ENCODE measurements at regions not wholly inside any gene's neighbourhood (a gene's known extent, or its start where the extent isn't known, plus 50 kb on each side); places are given as distances from the start of the nearest gene placed in this dataset.

- POLR2A ChIA-PET = no interaction called here
- no peaks in the 10 kb centered on the region for H3K36me3 ChIP-seq (ENCODE audit: control insufficient read depth in 2 of 2, extremely low read depth in 1 of 2, insufficient read depth in 2 of 2, low read length in 2 of 2)
- H3K9ac ChIP-seq (replicated peaks; ENCODE audit: extremely low read depth, insufficient read depth, low read length) = no peak overlapping the region
- FAIRE-seq (no peak), DNase-seq (ENCODE audit: low read depth, low spot score) (no peak)
- H3K9me3 ChIP-seq (replicated peaks; ENCODE audit: control insufficient read depth, insufficient read depth, low read length) = no peaks in the 10 kb centered on the region
- peaks cover 2 to 15% of the 10 kb centered on the region in 2 experiments for H3K27me3 ChIP-seq (ENCODE audit: control insufficient read depth in 2 of 2, insufficient read depth in 2 of 2, low read length in 2 of 2)
- H3K4me2 ChIP-seq (ENCODE audit: insufficient read depth, low read length) = no peak overlapping the region
- H3K9me1 ChIP-seq (replicated peaks; ENCODE audit: control insufficient read depth, extremely low read depth, insufficient read depth, low read length) = no peaks in the 10 kb centered on the region
- CTCF ChIA-PET = interaction anchor here (0.7 kb wide), 1 partner anchor 23 kb away, joined by 3 read pairs; no protein-coding TSS in a partner anchor
- H3K4me3 ChIP-seq (replicated peaks in 1 of 3; ENCODE audit: insufficient read depth in 1 of 3, low read depth in 1 of 3, low read length in 3 of 3) = no peak overlapping the region
- no peak for TF ChIP-seq POLR2A (IDR thresholded peaks at IDR 0.05; ENCODE audit: low read depth, low read length)
- TF ChIP-seq POLR2AphosphoS5 (IDR thresholded peaks at IDR 0.05; ENCODE audit: insufficient read depth, low read depth, low read length) = no peak
- no peak for TF ChIP-seq CTCF (IDR thresholded peaks at IDR 0.05; ENCODE audit: extremely low read depth in 1 of 2, insufficient read depth in 1 of 2, low read depth in 1 of 2, low read length in 2 of 2)
- no peak for TF ChIP-seq MAX (IDR thresholded peaks at IDR 0.05; ENCODE audit: insufficient read depth, insufficient read length)
- no peak for TF ChIP-seq JUN (IDR thresholded peaks at IDR 0.05; ENCODE audit: borderline replicate concordance, insufficient read depth, insufficient read length, low read depth)
- no peak for TF ChIP-seq MYC (IDR thresholded peaks at IDR 0.05; ENCODE audit: low read depth, low read length)
- TF ChIP-seq GATA2 (IDR thresholded peaks at IDR 0.05; ENCODE audit: insufficient read depth, insufficient read length, low read depth, low read length) = no peak
- no peak for TF ChIP-seq EZH2 (IDR thresholded peaks at IDR 0.05; ENCODE audit: borderline replicate concordance, low read depth, low read length, severe bottlenecking)
- TF ChIP-seq FOS (IDR thresholded peaks at IDR 0.05; ENCODE audit: borderline replicate concordance, insufficient read depth, low read length) = no peak
- dilution Hi-C loops (cut with MboI; ENCODE audit: extremely low pct_ligation_motif_present, low sequenced_read_pairs) (no loop called here), intact Hi-C loops (cut with micrococcal nuclease) (no loop called here)
- H3K4me1 ChIP-seq (ENCODE audit: control insufficient read depth, extremely low read depth, insufficient read depth, low read length) = no peaks in the 10 kb centered on the region
- no peaks in the 10 kb centered on the region for H3K79me2 ChIP-seq (ENCODE audit: control insufficient read depth, insufficient read depth, low read length)
- no TSS peak for BruUV-seq (replicated peaks)
- H3K27ac ChIP-seq (ENCODE audit: insufficient read depth, low read depth, low read length) = no peak overlapping the region
- H4K20me1 ChIP-seq (replicated peaks; ENCODE audit: control insufficient read depth, extremely low read depth, insufficient read depth, low read length) = no peaks in the 10 kb centered on the region
- no peak overlapping the region for H2AFZ ChIP-seq (ENCODE audit: low read depth, low read length)
Observed at GRCh38 chr2:121033461-121033996, 251.5 kb downstream of the TFCP2L1 start.
